ENCODE measurements at regions not wholly inside any gene's neighbourhood (a gene's known extent, or its start where the extent isn't known, plus 50 kb on each side); places are given as distances from the start of the nearest gene placed in this dataset.
"Not testable (repeated sequence)": the region's sequence is repeated elsewhere in the genome, so short reads cannot be mapped to it uniquely, and the experiment has no call there.

- Histone ChIP-seq H3K27me3 (ENCODE audit: insufficient read depth, low read depth, severe bottlenecking) (peaks cover 47% of the 10 kb centered on the region), H3K9me3 (ENCODE audit: severe bottlenecking) (no peaks in the 10 kb centered on the region), H3K4me3 (ENCODE audit: low read depth, low read length) (no peak overlapping the region), H3K27ac (no peak overlapping the region), H3K36me3 (no peaks in the 10 kb centered on the region)
- DNase-seq, result no peak
- TF ChIP-seq, protein P1, sequence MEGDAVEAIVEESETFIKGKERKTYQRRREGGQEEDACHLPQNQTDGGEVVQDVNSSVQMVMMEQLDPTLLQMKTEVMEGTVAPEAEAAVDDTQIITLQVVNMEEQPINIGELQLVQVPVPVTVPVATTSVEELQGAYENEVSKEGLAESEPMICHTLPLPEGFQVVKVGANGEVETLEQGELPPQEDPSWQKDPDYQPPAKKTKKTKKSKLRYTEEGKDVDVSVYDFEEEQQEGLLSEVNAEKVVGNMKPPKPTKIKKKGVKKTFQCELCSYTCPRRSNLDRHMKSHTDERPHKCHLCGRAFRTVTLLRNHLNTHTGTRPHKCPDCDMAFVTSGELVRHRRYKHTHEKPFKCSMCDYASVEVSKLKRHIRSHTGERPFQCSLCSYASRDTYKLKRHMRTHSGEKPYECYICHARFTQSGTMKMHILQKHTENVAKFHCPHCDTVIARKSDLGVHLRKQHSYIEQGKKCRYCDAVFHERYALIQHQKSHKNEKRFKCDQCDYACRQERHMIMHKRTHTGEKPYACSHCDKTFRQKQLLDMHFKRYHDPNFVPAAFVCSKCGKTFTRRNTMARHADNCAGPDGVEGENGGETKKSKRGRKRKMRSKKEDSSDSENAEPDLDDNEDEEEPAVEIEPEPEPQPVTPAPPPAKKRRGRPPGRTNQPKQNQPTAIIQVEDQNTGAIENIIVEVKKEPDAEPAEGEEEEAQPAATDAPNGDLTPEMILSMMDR (IDR thresholded peaks at IDR 0.05; ENCODE audit: low read depth, low read length), result no peak
These were observed 78.5 kb upstream of the PKP2 start for GRCh38 chr12:32975122-32975521.

DNA sequence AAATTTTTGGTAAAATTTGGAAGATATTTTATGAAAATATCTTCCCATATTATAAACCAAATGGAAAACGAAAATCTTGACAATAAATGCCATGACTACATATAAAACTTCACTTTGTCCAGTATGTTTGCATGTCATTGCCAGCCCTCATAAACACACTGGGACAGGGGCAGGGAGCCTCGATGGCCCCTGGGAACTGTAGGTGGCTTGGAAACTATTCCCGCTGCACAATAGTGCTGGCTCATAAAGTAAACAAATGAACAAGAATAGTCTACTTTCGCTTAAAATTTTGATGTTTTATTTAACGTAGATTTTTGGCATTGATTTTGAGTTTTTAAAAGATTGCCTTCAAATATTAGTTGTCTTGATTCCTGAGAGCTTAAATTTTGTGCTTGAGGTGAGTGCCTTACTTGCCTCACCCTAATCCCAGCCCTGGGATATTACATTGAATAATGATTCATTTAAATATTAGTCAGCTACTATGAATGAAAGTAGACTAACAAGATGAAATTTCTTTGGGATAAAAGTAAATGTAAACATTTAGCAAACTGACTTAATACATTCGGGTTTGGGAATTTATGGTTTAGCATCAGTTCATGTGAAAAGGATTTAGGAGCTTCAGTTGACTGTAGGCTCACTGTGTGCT is 74.0 kb upstream of the PKP2 start:
- Histone ChIP-seq H3K36me3 (no peaks in the 10 kb centered on the region), H3K27me3 (ENCODE audit: insufficient read depth, low read depth, severe bottlenecking) (peaks cover 38% of the 10 kb centered on the region), H3K9me3 (ENCODE audit: severe bottlenecking) (no peaks in the 10 kb centered on the region), H3K27ac (no peak overlapping the region), H3K4me3 (ENCODE audit: low read depth, low read length) (no peak overlapping the region)
- no peak for DNase-seq
- TF ChIP-seq, protein P1 (IDR thresholded peaks at IDR 0.05; ENCODE audit: low read depth, low read length), result no peak

GRCh38 chr12:32964981-32965585 is 68.5 kb upstream of the PKP2 start:
- Histone ChIP-seq H3K4me3 (ENCODE audit: low read depth, low read length) (no peak overlapping the region), H3K36me3 (no peaks in the 10 kb centered on the region), H3K27me3 (ENCODE audit: insufficient read depth, low read depth, severe bottlenecking) (peaks cover 18% of the 10 kb centered on the region), H3K9me3 (ENCODE audit: severe bottlenecking) (no peaks in the 10 kb centered on the region), H3K27ac (no peak overlapping the region)
- TF ChIP-seq, protein P1 (IDR thresholded peaks at IDR 0.05; ENCODE audit: low read depth, low read length), result no peak
- DNase-seq, result no peak

- H3K27me3 ChIP-seq (ENCODE audit: insufficient read depth, low read depth, severe bottlenecking), result peaks cover 15% of the 10 kb centered on the region
- not testable (repeated sequence) for H3K9me3 ChIP-seq (ENCODE audit: severe bottlenecking); H3K27ac ChIP-seq; H3K36me3 ChIP-seq; DNase-seq; H3K4me3 ChIP-seq (ENCODE audit: low read depth, low read length)
These were observed 59.8 kb upstream of the PKP2 start for GRCh38 chr12:32956418-32956817.

- peaks cover 16% of the 10 kb centered on the region for H3K27me3 ChIP-seq (ENCODE audit: insufficient read depth, low read depth, severe bottlenecking)
These were observed 56.1 kb upstream of the PKP2 start for GRCh38 chr12:32952681-32953080.

DNA sequence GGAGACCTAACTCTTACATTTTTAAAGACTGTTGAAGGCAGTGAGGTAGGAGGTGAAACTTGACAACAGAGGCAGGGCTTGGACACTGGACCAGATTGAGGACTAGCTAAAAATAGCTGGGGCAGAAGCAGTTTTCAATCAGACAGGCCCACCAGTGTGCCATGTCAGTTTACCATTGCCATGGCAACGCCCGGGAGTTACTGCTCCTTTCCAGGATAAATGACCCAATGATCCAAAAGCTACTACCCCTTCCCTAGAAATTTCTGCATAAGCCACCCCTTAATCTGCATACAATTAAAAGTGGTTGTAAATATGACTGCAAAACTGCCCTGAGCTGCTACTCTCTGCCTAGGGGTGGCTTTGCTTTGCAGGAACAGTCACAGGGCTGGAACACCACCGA is 53.2 kb upstream of the PKP2 start:
- no peaks in the 10 kb centered on the region for H3K9me3 ChIP-seq (ENCODE audit: severe bottlenecking)
- no peaks in the 10 kb centered on the region for H3K36me3 ChIP-seq
- H3K4me3 ChIP-seq (ENCODE audit: low read depth, low read length), result no peak overlapping the region
- H3K27me3 ChIP-seq (ENCODE audit: insufficient read depth, low read depth, severe bottlenecking), result peaks cover 34% of the 10 kb centered on the region
- H3K27ac ChIP-seq, result no peak overlapping the region
- TF ChIP-seq, protein P1 (IDR thresholded peaks at IDR 0.05; ENCODE audit: low read depth, low read length), result no peak
- DNase-seq, result no peak

More at GRCh38 chr12:32952681-32953080, 56.1 kb upstream of the PKP2 start:
- no peak for DNase-seq
- H3K27ac ChIP-seq, result no peak overlapping the region
- peaks cover 8% of the 10 kb centered on the region for H3K9me3 ChIP-seq (ENCODE audit: severe bottlenecking)
- TF ChIP-seq, protein P1 (IDR thresholded peaks at IDR 0.05; ENCODE audit: low read depth, low read length), result no peak
- H3K4me3 ChIP-seq (ENCODE audit: low read depth, low read length), result no peak overlapping the region
- no peaks in the 10 kb centered on the region for H3K36me3 ChIP-seq

All from WERI-Rb-1 (cell line).